Liver (tissue), 3 donors: ENCODE measurements at regions not wholly inside any gene's neighbourhood (a gene's known extent, or its start where the extent isn't known, plus 50 kb on each side); places are given as distances from the start of the nearest gene placed in this dataset.

Experiments
- HNF4G ChIP-seq: IDR thresholded peaks from 2 replicates; pipeline ENCODE4 v1.6.1; 2016; ENCODE audit warnings: antibody characterized with exemption
- RAD21 ChIP-seq, 2 donors: IDR thresholded peaks; 2 replicates each; pipeline ENCODE4 v1.6.1; 2016; ENCODE audit warnings: antibody characterized with exemption in 2 of 2, mild to moderate bottlenecking in 2 of 2
- REST ChIP-seq: IDR thresholded peaks from 2 replicates; pipeline ENCODE4 v1.6.1; 2016; ENCODE audit warnings: antibody characterized with exemption, mild to moderate bottlenecking
- RXRA ChIP-seq, 2 donors: IDR thresholded peaks; 2 replicates each; pipeline ENCODE4 v1.6.1; 2017 to 2018; ENCODE audit warnings: antibody characterized with exemption in 2 of 2, mild to moderate bottlenecking in 1 of 2
- YY1 ChIP-seq: IDR thresholded peaks from 2 replicates; pipeline ENCODE4 v1.6.1; 2016; ENCODE audit warnings: antibody characterized with exemption, mild to moderate bottlenecking
- TF ChIP-seq, protein P1 (sequence below): fragments of 150-350 bp; IDR thresholded peaks from 2 replicates; pipeline ENCODE4 v1.5.1; 2017; ENCODE audit warnings: improper control_type of control experiment, low read depth, low read length; ENCODE audit not compliant: missing input control
- TF ChIP-seq, protein P2 (sequence below): IDR thresholded peaks from 2 replicates; pipeline ENCODE4 v1.6.1; 2016; ENCODE audit warnings: antibody characterized with exemption
- donor health status: healthy.
- donor health status: healthy.

GRCh38 chr5:29944327-29944726 lies 1249.2 kb upstream of the CDH6 start:
- TF ChIP-seq YY1, result no peak
- TF ChIP-seq, protein P1, sequence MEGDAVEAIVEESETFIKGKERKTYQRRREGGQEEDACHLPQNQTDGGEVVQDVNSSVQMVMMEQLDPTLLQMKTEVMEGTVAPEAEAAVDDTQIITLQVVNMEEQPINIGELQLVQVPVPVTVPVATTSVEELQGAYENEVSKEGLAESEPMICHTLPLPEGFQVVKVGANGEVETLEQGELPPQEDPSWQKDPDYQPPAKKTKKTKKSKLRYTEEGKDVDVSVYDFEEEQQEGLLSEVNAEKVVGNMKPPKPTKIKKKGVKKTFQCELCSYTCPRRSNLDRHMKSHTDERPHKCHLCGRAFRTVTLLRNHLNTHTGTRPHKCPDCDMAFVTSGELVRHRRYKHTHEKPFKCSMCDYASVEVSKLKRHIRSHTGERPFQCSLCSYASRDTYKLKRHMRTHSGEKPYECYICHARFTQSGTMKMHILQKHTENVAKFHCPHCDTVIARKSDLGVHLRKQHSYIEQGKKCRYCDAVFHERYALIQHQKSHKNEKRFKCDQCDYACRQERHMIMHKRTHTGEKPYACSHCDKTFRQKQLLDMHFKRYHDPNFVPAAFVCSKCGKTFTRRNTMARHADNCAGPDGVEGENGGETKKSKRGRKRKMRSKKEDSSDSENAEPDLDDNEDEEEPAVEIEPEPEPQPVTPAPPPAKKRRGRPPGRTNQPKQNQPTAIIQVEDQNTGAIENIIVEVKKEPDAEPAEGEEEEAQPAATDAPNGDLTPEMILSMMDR, result no peak
- TF ChIP-seq, protein P2, sequence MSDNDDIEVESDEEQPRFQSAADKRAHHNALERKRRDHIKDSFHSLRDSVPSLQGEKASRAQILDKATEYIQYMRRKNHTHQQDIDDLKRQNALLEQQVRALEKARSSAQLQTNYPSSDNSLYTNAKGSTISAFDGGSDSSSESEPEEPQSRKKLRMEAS, result no peak
- TF ChIP-seq HNF4G, result no peak
- no peak for TF ChIP-seq RXRA (IDR thresholded peaks at IDR 0.05)
- TF ChIP-seq REST, result no peak
- TF ChIP-seq RAD21 (IDR thresholded peaks at IDR 0.05), result no peak
